ENCODE measurements at regions not wholly inside any gene's neighbourhood (a gene's known extent, or its start where the extent isn't known, plus 50 kb on each side); places are given as distances from the start of the nearest gene placed in this dataset.

DNA sequence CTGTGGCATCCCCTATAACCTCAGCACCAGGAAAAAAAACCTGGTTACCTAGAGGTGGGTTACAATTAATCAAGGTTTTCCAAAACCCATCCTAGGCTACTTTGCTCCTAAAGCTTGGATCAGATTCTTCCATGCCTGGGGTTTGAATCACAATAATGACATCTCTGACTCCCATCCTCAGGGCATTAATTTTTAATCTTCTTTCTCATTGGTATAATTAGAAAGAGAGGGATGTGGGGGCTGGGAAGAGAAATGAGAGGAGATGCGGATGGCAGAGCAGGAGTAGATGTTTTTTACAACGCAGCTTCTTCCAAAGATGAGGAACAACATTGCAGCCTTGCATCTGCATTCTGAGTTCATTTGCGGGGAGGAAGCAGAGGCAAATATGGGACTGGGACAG lies 117.2 kb upstream of the E2F8 start:
- H2AFZ ChIP-seq (ENCODE audit: low read length) = no peak overlapping the region
- no peaks in the 10 kb centered on the region for H3K27me3 ChIP-seq (ENCODE audit: insufficient read depth, low read length)
- H3K27ac ChIP-seq (ENCODE audit: low read depth, low read length, poor library complexity, severe bottlenecking) = no peak overlapping the region
- no peaks in the 10 kb centered on the region for H3K9me2 ChIP-seq (ENCODE audit: low read depth, low read length)
- no peaks in the 10 kb centered on the region for H3K9me3 ChIP-seq (ENCODE audit: low read length)
- H3F3A ChIP-seq (ENCODE audit: insufficient read depth, low read length) = no peaks in the 10 kb centered on the region
- no peak overlapping the region for H3K4me2 ChIP-seq (ENCODE audit: low read length)
- H3K36me3 ChIP-seq (ENCODE audit: insufficient read depth, low read length) = no peaks in the 10 kb centered on the region
- TF ChIP-seq, protein P1, sequence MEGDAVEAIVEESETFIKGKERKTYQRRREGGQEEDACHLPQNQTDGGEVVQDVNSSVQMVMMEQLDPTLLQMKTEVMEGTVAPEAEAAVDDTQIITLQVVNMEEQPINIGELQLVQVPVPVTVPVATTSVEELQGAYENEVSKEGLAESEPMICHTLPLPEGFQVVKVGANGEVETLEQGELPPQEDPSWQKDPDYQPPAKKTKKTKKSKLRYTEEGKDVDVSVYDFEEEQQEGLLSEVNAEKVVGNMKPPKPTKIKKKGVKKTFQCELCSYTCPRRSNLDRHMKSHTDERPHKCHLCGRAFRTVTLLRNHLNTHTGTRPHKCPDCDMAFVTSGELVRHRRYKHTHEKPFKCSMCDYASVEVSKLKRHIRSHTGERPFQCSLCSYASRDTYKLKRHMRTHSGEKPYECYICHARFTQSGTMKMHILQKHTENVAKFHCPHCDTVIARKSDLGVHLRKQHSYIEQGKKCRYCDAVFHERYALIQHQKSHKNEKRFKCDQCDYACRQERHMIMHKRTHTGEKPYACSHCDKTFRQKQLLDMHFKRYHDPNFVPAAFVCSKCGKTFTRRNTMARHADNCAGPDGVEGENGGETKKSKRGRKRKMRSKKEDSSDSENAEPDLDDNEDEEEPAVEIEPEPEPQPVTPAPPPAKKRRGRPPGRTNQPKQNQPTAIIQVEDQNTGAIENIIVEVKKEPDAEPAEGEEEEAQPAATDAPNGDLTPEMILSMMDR (IDR thresholded peaks at IDR 0.05; ENCODE audit: low read length) = no peak
- no peak for TF ChIP-seq EZH2 (IDR thresholded peaks at IDR 0.05; ENCODE audit: borderline replicate concordance, low read length)
- H3K4me1 ChIP-seq (ENCODE audit: insufficient read depth, low read length, severe bottlenecking) = no peaks in the 10 kb centered on the region
- H4K20me1 ChIP-seq (ENCODE audit: insufficient read depth, low read length) = no peaks in the 10 kb centered on the region
- no peak overlapping the region for H3K9ac ChIP-seq (ENCODE audit: low read length)
- no peak overlapping the region for H3K4me3 ChIP-seq (ENCODE audit: low read depth, low read length, poor library complexity, severe bottlenecking)
- no peaks in the 10 kb centered on the region for H3K79me2 ChIP-seq (ENCODE audit: insufficient read depth, low read length)

DNA sequence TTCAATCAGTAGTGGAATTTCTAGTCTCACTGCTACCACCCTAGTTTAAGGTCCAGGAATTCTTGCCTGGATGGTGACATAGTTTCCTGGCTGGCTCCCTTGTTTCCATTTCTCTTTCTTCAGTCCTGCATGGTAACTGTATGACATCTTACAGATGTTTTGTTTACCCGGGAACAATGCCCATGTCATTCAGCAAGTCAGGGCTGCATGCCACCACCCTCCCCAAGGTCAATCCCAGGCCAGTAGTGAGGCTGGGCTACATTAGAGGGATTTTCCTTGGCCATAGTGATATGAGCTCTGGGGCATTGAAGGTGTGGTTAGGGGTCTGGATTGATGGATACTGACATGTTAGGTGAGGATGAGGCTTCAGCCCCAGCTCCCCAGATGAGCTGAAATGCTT lies 114.9 kb upstream of the E2F8 start:
- Histone ChIP-seq H3K4me1 (ENCODE audit: insufficient read depth, low read length, severe bottlenecking) (no peaks in the 10 kb centered on the region), H3K27ac (ENCODE audit: low read depth, low read length, poor library complexity, severe bottlenecking) (no peak overlapping the region), H3K4me3 (ENCODE audit: low read depth, low read length, poor library complexity, severe bottlenecking) (no peak overlapping the region), H3F3A (ENCODE audit: insufficient read depth, low read length) (no peaks in the 10 kb centered on the region), H2AFZ (ENCODE audit: low read length) (no peak overlapping the region), H3K4me2 (ENCODE audit: low read length) (no peak overlapping the region), H3K9ac (ENCODE audit: low read length) (no peak overlapping the region), H3K9me3 (ENCODE audit: low read length) (no peaks in the 10 kb centered on the region), H3K79me2 (ENCODE audit: insufficient read depth, low read length) (no peaks in the 10 kb centered on the region), H3K9me2 (ENCODE audit: low read depth, low read length) (no peaks in the 10 kb centered on the region), H3K36me3 (ENCODE audit: insufficient read depth, low read length) (no peaks in the 10 kb centered on the region), H3K27me3 (ENCODE audit: insufficient read depth, low read length) (no peaks in the 10 kb centered on the region), H4K20me1 (ENCODE audit: insufficient read depth, low read length) (no peaks in the 10 kb centered on the region)
- TF ChIP-seq, protein P1 (IDR thresholded peaks at IDR 0.05; ENCODE audit: low read length) = no peak
- TF ChIP-seq EZH2 (IDR thresholded peaks at IDR 0.05; ENCODE audit: borderline replicate concordance, low read length) = no peak

DNA sequence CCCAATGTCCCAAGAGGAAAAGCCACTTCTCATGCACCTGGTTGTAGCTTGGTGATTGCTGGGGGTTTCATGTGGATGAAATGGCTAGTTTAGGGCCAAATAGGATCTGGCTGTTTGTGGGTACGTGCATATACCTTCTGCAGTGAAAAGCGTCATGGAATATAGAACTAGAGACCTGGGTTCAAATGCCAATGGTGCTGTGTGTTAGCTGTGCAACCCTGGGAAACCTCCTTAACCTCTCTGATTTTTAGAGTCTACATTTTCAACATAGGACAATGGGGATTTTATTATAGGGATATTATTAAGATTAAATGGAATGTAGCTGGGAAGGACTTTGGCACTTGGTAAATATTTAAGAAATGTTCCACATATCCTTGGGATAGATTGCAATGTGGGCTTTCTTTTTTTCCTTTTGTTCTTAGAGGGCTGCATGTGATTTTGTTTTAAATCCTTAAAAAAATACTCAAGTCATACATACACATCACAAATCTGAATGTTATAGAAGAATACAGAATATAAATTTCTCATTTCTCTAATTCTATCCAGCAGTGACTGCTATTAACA lies 112.6 kb upstream of the E2F8 start:
- Histone ChIP-seq H3K4me2 (ENCODE audit: low read length) (no peak overlapping the region), H3K9me3 (ENCODE audit: low read length) (no peaks in the 10 kb centered on the region), H3K9ac (ENCODE audit: low read length) (no peak overlapping the region), H3K4me1 (ENCODE audit: insufficient read depth, low read length, severe bottlenecking) (no peaks in the 10 kb centered on the region), H3K4me3 (ENCODE audit: low read depth, low read length, poor library complexity, severe bottlenecking) (no peak overlapping the region), H2AFZ (ENCODE audit: low read length) (no peak overlapping the region), H3K36me3 (ENCODE audit: insufficient read depth, low read length) (no peaks in the 10 kb centered on the region), H3F3A (ENCODE audit: insufficient read depth, low read length) (no peaks in the 10 kb centered on the region), H3K27me3 (ENCODE audit: insufficient read depth, low read length) (no peaks in the 10 kb centered on the region), H3K27ac (ENCODE audit: low read depth, low read length, poor library complexity, severe bottlenecking) (no peak overlapping the region), H4K20me1 (ENCODE audit: insufficient read depth, low read length) (no peaks in the 10 kb centered on the region), H3K9me2 (ENCODE audit: low read depth, low read length) (no peaks in the 10 kb centered on the region), H3K79me2 (ENCODE audit: insufficient read depth, low read length) (no peaks in the 10 kb centered on the region)
- TF ChIP-seq, protein P1 (IDR thresholded peaks at IDR 0.05; ENCODE audit: low read length) = no peak

Data from OCI-LY1 (cell line).